ENCODE measurements at regions not wholly inside any gene's neighbourhood (a gene's known extent, or its start where the extent isn't known, plus 50 kb on each side); places are given as distances from the start of the nearest gene placed in this dataset.

- TF ChIP-seq POLR2A (IDR thresholded peaks at IDR 0.05) (no peak), CTCF (IDR thresholded peaks at IDR 0.05 in 4 of 5, conservative IDR thresholded peaks at IDR 0.05 in 1 of 5) (no peak)
Observed at GRCh38 chr4:32455231-32455630, 1735.1 kb downstream of the PCDH7 start.
